ENCODE measurements at regions not wholly inside any gene's neighbourhood (a gene's known extent, or its start where the extent isn't known, plus 50 kb on each side); places are given as distances from the start of the nearest gene placed in this dataset.

- no peak overlapping the region for H3K27ac ChIP-seq (ENCODE audit: low read length)
- intact Hi-C loops (cut with DNase I): no loop called here
- no peaks in the 10 kb centered on the region for H3K27me3 ChIP-seq (ENCODE audit: control insufficient read depth, insufficient read depth)
- H3K4me3 ChIP-seq (ENCODE audit: low read length): no peak overlapping the region
- no peak for DNase-seq
- no peaks in the 10 kb centered on the region for H3K4me1 ChIP-seq (ENCODE audit: control insufficient read depth, insufficient read depth, low read length)
- no peaks in the 10 kb centered on the region for H3K9me3 ChIP-seq (ENCODE audit: control insufficient read depth, low read length)
- ATAC-seq: no peak
These were observed 428.8 kb downstream of the SH3GL2 start for GRCh38 chr9:18007621-18008020.

- H3K9me3 ChIP-seq (ENCODE audit: control insufficient read depth, low read length): no peaks in the 10 kb centered on the region
- ATAC-seq (no peak), DNase-seq (no peak)
- H3K27ac ChIP-seq (ENCODE audit: low read length): no peak overlapping the region
- no peaks in the 10 kb centered on the region for H3K27me3 ChIP-seq (ENCODE audit: control insufficient read depth, insufficient read depth)
- no peaks in the 10 kb centered on the region for H3K4me1 ChIP-seq (ENCODE audit: control insufficient read depth, insufficient read depth, low read length)
- intact Hi-C loops (cut with DNase I): no loop called here
- H3K4me3 ChIP-seq (ENCODE audit: low read length): no peak overlapping the region
- WGBS: 68% methylated on average over 3 of the region's 3 CpGs
These were observed 431.0 kb downstream of the SH3GL2 start for GRCh38 chr9:18009902-18010301.

DNA sequence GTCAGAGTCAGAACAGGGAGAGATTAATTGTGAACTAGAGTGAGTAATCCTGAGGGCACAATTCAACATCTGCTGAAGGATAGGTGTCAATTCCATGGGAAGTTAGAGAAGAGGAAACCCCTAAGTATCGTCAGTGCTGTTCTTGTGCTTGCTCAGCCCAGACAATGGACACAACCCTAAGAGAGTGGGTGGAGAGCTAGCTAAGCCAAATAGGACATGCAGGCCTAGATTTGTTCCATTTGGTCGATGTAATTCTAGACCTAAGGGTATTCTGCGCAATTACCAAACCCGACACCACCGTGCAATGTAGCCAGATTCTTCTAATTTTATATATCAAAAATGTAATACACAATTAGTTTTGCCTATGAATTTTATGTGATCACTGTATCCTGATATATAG is 431.6 kb downstream of the SH3GL2 start:
- intact Hi-C loops (cut with DNase I): no loop called here
- Histone ChIP-seq H3K4me3 (ENCODE audit: low read length) (no peak overlapping the region), H3K9me3 (ENCODE audit: control insufficient read depth, low read length) (no peaks in the 10 kb centered on the region), H3K27me3 (ENCODE audit: control insufficient read depth, insufficient read depth) (no peaks in the 10 kb centered on the region), H3K4me1 (ENCODE audit: control insufficient read depth, insufficient read depth, low read length) (no peaks in the 10 kb centered on the region), H3K27ac (ENCODE audit: low read length) (no peak overlapping the region)
- DNase-seq (no peak), ATAC-seq (peak in 1 of 2 donors; percentile 36)
- 69% methylated on average over 5 of the region's 5 CpGs for WGBS

DNA sequence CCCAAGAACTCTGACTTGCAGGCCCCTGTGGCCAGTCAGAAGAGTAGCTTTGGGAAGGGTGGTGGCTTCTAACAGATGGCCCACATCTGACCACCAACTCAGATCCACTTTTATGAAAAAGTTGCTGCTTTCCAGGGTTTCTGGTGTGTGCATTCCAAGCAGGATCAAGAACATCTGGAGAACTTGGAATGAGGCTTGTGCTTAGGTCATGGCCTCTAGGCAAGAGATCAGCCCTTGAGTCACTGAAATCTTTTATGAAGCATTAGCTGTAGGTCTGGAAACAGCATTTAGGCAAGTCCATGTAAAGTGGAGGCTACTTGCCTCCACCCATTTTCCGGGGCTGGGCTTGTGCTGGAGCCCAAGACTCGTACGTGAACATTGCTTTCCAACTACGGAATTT is 433.3 kb downstream of the SH3GL2 start:
- intact Hi-C loops (cut with DNase I): no loop called here

DNA sequence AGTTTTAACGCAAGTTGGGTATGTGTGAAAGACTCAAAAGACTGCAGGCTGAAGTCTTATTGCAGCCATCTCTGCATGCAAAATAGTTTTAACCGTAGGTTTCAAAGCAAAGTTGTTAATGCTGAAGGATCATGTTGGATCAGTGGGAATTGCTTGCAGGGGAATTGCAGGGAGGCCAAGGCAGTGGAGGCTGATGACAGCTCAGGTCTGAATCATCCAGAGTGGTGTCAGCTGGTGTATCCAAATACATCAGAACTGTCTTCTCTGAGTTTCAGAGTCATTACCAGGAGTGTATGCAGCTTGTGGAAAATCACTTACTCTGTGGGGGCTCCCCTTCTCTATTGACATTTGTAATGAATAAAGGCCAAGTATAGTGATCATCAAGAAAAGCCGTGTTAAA is 435.7 kb downstream of the SH3GL2 start:
- Histone ChIP-seq H3K4me1 (ENCODE audit: control insufficient read depth, insufficient read depth, low read length) (no peaks in the 10 kb centered on the region), H3K27ac (ENCODE audit: low read length) (no peak overlapping the region), H3K4me3 (ENCODE audit: low read length) (no peak overlapping the region), H3K9me3 (ENCODE audit: control insufficient read depth, low read length) (no peaks in the 10 kb centered on the region), H3K27me3 (ENCODE audit: control insufficient read depth, insufficient read depth) (no peaks in the 10 kb centered on the region)
- intact Hi-C loops (cut with DNase I): no loop called here
- DNase-seq: no peak
- ATAC-seq: no peak
- WGBS: 61% methylated on average over 3 of the region's 3 CpGs

More for the DNA sequence above, 433.3 kb downstream of the SH3GL2 start:
- Histone ChIP-seq H3K9me3 (ENCODE audit: control insufficient read depth, low read length) (no peaks in the 10 kb centered on the region), H3K4me3 (ENCODE audit: low read length) (no peak overlapping the region), H3K27ac (ENCODE audit: low read length) (no peak overlapping the region), H3K4me1 (ENCODE audit: control insufficient read depth, insufficient read depth, low read length) (no peaks in the 10 kb centered on the region), H3K27me3 (ENCODE audit: control insufficient read depth, insufficient read depth) (no peaks in the 10 kb centered on the region)
- WGBS: 81% methylated on average over 4 of the region's 4 CpGs
- DNase-seq (no peak), ATAC-seq (no peak)

- no peaks in the 10 kb centered on the region for H3K9me3 ChIP-seq (ENCODE audit: control insufficient read depth, low read length)
- H3K4me1 ChIP-seq (ENCODE audit: control insufficient read depth, insufficient read depth, low read length): no peaks in the 10 kb centered on the region
- intact Hi-C loops (cut with DNase I): no loop called here
- no peaks in the 10 kb centered on the region for H3K27me3 ChIP-seq (ENCODE audit: control insufficient read depth, insufficient read depth)
- no peak overlapping the region for H3K4me3 ChIP-seq (ENCODE audit: low read length)
- DNase-seq: no peak
- no peak overlapping the region for H3K27ac ChIP-seq (ENCODE audit: low read length)
- ATAC-seq: no peak
- WGBS: 86% methylated on average over 1 of the region's 1 CpG
These were observed 436.2 kb downstream of the SH3GL2 start for GRCh38 chr9:18015116-18015515.

DNA sequence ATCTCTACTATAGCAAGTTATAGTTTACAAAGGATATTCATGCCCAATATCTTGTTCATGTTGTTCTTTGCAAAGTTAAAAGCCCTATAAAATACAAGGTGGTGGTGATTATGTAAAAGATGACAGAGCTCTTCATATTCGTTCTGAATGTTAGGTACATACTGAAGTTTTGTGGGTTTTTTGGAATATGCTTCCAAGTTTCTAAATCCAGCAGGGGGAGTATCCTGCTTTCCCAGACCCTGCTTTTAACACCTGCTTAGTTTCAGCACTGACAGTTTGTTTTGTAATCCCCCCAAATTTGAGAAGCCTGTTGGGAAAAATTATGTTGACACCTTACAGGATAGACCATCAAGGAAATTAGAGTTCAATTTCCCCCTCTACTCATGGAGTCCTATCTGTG is 438.3 kb downstream of the SH3GL2 start:
- no peak overlapping the region for H3K4me3 ChIP-seq (ENCODE audit: low read length)
- ATAC-seq: no peak
- H3K4me1 ChIP-seq (ENCODE audit: control insufficient read depth, insufficient read depth, low read length): no peaks in the 10 kb centered on the region
- 59% methylated on average over 1 of the region's 1 CpG for WGBS
- H3K27me3 ChIP-seq (ENCODE audit: control insufficient read depth, insufficient read depth): no peaks in the 10 kb centered on the region
- intact Hi-C loops (cut with DNase I): no loop called here
- no peak for DNase-seq
- no peaks in the 10 kb centered on the region for H3K9me3 ChIP-seq (ENCODE audit: control insufficient read depth, low read length)
- H3K27ac ChIP-seq (ENCODE audit: low read length): no peak overlapping the region

GRCh38 chr9:18018221-18018620 is 439.4 kb downstream of the SH3GL2 start:
- Histone ChIP-seq H3K27ac (ENCODE audit: low read length) (no peak overlapping the region), H3K4me3 (ENCODE audit: low read length) (no peak overlapping the region), H3K27me3 (ENCODE audit: control insufficient read depth, insufficient read depth) (no peaks in the 10 kb centered on the region), H3K9me3 (ENCODE audit: control insufficient read depth, low read length) (no peaks in the 10 kb centered on the region), H3K4me1 (ENCODE audit: control insufficient read depth, insufficient read depth, low read length) (no peaks in the 10 kb centered on the region)
- intact Hi-C loops (cut with DNase I): no loop called here
- DNase-seq: no peak
- 85% methylated on average over 2 of the region's 2 CpGs for WGBS
- ATAC-seq: no peak

DNA sequence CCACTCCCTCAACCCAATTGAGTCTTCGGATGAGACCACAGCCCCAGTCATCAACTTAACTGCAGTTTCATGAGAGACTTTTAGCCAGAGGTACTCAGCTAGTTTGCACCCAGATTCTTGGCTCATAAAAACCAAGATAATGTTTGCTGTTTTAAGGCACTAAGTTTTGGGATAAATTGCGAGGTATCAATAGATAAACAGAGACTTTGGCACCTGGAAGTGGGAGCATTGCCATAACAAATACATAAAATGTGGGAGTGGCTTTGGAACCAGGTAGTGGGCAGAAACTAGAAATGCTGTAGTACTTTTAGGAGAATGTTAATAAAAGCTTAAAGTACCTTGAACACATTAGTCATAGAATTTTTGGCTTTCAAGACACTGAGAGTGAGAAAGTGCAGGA is 439.8 kb downstream of the SH3GL2 start:
- Histone ChIP-seq H3K4me3 (ENCODE audit: low read length) (no peak overlapping the region), H3K27ac (ENCODE audit: low read length) (no peak overlapping the region), H3K4me1 (ENCODE audit: control insufficient read depth, insufficient read depth, low read length) (no peaks in the 10 kb centered on the region), H3K27me3 (ENCODE audit: control insufficient read depth, insufficient read depth) (no peaks in the 10 kb centered on the region), H3K9me3 (ENCODE audit: control insufficient read depth, low read length) (no peaks in the 10 kb centered on the region)
- DNase-seq (no peak), ATAC-seq (no peak)
- intact Hi-C loops (cut with DNase I): no loop called here
- WGBS: 78% methylated on average over 2 of the region's 2 CpGs

- Histone ChIP-seq H3K4me3 (ENCODE audit: low read length) (no peak overlapping the region), H3K9me3 (ENCODE audit: control insufficient read depth, low read length) (no peaks in the 10 kb centered on the region), H3K27ac (ENCODE audit: low read length) (no peak overlapping the region), H3K27me3 (ENCODE audit: control insufficient read depth, insufficient read depth) (no peaks in the 10 kb centered on the region), H3K4me1 (ENCODE audit: control insufficient read depth, insufficient read depth, low read length) (no peaks in the 10 kb centered on the region)
- ATAC-seq (no peak), DNase-seq (no peak)
- WGBS: 63% methylated on average over 6 of the region's 6 CpGs
- intact Hi-C loops (cut with DNase I): no loop called here
These were observed 441.4 kb downstream of the SH3GL2 start for GRCh38 chr9:18020121-18020745.

DNA sequence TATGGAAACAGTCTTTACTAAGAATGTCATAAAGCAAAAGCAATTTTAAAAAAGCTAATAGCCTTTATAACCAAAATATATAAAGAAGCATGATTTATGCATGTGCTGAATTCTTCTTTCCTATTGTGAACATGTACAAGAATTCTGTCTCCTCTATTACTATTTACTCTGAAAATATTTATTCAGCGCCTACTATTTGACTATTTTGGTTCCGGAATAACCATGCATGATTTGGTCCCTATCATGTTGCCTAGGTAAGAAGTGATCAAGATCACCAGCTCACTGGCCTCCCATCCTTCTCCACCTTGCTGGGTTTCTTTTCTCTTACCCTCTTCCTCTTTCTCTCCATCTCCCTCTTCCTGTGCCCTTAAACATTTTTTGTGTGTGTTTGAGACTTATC is 443.8 kb downstream of the SH3GL2 start:
- no peak overlapping the region for H3K4me3 ChIP-seq (ENCODE audit: low read length)
- H3K27ac ChIP-seq (ENCODE audit: low read length): no peak overlapping the region
- H3K4me1 ChIP-seq (ENCODE audit: control insufficient read depth, insufficient read depth, low read length): no peaks in the 10 kb centered on the region
- intact Hi-C loops (cut with DNase I): no loop called here
- no peaks in the 10 kb centered on the region for H3K9me3 ChIP-seq (ENCODE audit: control insufficient read depth, low read length)
- H3K27me3 ChIP-seq (ENCODE audit: control insufficient read depth, insufficient read depth): no peaks in the 10 kb centered on the region
- DNase-seq (no peak), ATAC-seq (no peak)
- 96% methylated on average over 2 of the region's 2 CpGs for WGBS

- Histone ChIP-seq H3K27me3 (ENCODE audit: control insufficient read depth, insufficient read depth) (no peaks in the 10 kb centered on the region), H3K4me1 (ENCODE audit: control insufficient read depth, insufficient read depth, low read length) (no peaks in the 10 kb centered on the region), H3K4me3 (ENCODE audit: low read length) (no peak overlapping the region), H3K27ac (ENCODE audit: low read length) (no peak overlapping the region), H3K9me3 (ENCODE audit: control insufficient read depth, low read length) (no peaks in the 10 kb centered on the region)
- DNase-seq: no peak
- whole genome bisulfite sequencing: 46% methylated on average over 3 of the region's 3 CpGs
- ATAC-seq: no peak
- intact Hi-C loops (cut with DNase I): no loop called here
These were observed 444.5 kb downstream of the SH3GL2 start for GRCh38 chr9:18023332-18023731.

Data from right cardiac atrium (tissue), 5 donors.